ENCODE measurements at regions not wholly inside any gene's neighbourhood (a gene's known extent, or its start where the extent isn't known, plus 50 kb on each side); places are given as distances from the start of the nearest gene placed in this dataset.
A peak's percentile ranks its signal among the peaks of the same experiment; 100 is the strongest.

DNA sequence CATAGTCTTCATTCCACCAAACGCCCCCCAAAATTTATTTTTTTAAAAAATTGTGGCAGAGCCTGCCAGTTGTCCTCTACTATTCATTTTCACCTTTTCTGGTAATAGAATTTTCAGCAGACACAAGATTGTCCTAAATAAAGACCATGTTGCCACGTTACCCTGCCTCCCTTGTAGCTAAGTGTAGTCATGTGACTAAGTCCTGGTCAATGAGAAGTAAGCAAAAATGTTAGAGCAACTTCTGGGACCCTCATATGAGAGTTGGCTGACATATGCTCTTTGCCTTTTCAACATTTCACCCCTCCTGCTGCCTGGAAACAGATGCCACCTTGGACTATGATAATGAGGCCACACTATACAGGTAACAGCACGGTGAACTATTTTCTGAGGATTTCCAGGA lies 203.1 kb downstream of the PIK3R1 start:
- POLR2A ChIA-PET (ENCODE audit: low non-redundant PET) = no interaction called here
- CTCF ChIA-PET = interaction anchor here (0.6 kb wide), 1 partner anchor 11 kb away, joined by 4 read pairs; no protein-coding TSS in a partner anchor
- H3K36me3 ChIP-seq (ENCODE audit: insufficient read depth, low read length, poor library complexity, severe bottlenecking) = no peaks in the 10 kb centered on the region

DNA sequence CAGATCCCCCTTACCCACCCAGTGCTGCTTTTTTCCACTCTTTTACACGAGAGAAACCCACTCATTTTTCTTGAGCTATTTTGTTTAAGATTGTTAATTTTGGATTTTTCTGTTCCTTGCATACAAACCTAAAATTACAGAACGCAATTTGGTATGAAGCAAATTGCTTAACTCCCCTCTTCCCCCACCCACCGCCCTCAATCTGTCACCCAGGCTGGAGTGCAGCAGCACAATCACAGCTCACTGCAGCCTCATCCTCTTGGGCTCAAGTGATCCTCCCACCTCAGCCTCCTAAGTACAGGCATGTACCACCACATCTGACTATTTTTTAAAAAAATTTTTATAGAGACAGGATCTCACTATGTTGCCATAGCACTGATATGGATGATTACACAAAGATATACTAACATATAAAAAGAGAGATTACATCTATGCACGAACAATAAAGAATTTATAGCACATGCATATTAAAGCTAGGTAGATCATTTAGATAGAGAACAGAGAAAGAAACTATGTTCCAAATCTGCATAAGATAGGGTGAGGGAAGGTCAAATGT lies 203.6 kb downstream of the PIK3R1 start:
- BruUV-seq (replicated peaks) = no TSS peak
- Histone ChIP-seq H3K27me3 (replicated peaks; ENCODE audit: insufficient read depth, low read depth, low read length, poor library complexity) (no peaks in the 10 kb centered on the region), H3K4me1 (ENCODE audit: insufficient read depth, low read length, poor library complexity, severe bottlenecking) (peaks cover 38% of the 10 kb centered on the region), H3K36me3 (ENCODE audit: insufficient read depth, low read length, poor library complexity, severe bottlenecking) (no peaks in the 10 kb centered on the region), H3K27ac (ENCODE audit: low read depth, low read length, poor library complexity, severe bottlenecking) (no peak overlapping the region), H3K4me3 (ENCODE audit: low read depth, low read length, poor library complexity, severe bottlenecking) (no peak overlapping the region), H3K9me3 (ENCODE audit: low read depth, low read length, poor library complexity, severe bottlenecking) (no peaks in the 10 kb centered on the region)
- no peak for DNase-seq (ENCODE audit: low spot score)
- CTCF ChIA-PET = no interaction called here
- POLR2A ChIA-PET (ENCODE audit: low non-redundant PET) = no interaction called here
- TF ChIP-seq, protein P1, sequence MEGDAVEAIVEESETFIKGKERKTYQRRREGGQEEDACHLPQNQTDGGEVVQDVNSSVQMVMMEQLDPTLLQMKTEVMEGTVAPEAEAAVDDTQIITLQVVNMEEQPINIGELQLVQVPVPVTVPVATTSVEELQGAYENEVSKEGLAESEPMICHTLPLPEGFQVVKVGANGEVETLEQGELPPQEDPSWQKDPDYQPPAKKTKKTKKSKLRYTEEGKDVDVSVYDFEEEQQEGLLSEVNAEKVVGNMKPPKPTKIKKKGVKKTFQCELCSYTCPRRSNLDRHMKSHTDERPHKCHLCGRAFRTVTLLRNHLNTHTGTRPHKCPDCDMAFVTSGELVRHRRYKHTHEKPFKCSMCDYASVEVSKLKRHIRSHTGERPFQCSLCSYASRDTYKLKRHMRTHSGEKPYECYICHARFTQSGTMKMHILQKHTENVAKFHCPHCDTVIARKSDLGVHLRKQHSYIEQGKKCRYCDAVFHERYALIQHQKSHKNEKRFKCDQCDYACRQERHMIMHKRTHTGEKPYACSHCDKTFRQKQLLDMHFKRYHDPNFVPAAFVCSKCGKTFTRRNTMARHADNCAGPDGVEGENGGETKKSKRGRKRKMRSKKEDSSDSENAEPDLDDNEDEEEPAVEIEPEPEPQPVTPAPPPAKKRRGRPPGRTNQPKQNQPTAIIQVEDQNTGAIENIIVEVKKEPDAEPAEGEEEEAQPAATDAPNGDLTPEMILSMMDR (conservative IDR thresholded peaks at IDR 0.05; ENCODE audit: low read depth, low read length) = no peak
- TF ChIP-seq EZH2 (IDR thresholded peaks at IDR 0.05; ENCODE audit: borderline replicate concordance, low read depth, low read length, poor library complexity, severe bottlenecking) = no peak
- intact Hi-C loops (cut with micrococcal nuclease; ENCODE audit: unreplicated experiment) = no loop called here

More for the DNA sequence above, 203.1 kb downstream of the PIK3R1 start:
- no peak for DNase-seq (ENCODE audit: low spot score)
- Histone ChIP-seq H3K4me1 (ENCODE audit: insufficient read depth, low read length, poor library complexity, severe bottlenecking) (peaks cover 38% of the 10 kb centered on the region), H3K4me3 (ENCODE audit: low read depth, low read length, poor library complexity, severe bottlenecking) (no peak overlapping the region), H3K27ac (ENCODE audit: low read depth, low read length, poor library complexity, severe bottlenecking) (no peak overlapping the region), H3K27me3 (replicated peaks; ENCODE audit: insufficient read depth, low read depth, low read length, poor library complexity) (no peaks in the 10 kb centered on the region), H3K9me3 (ENCODE audit: low read depth, low read length, poor library complexity, severe bottlenecking) (no peaks in the 10 kb centered on the region)
- TF ChIP-seq, protein P1 (conservative IDR thresholded peaks at IDR 0.05; ENCODE audit: low read depth, low read length) = no peak
- no peak for TF ChIP-seq EZH2 (IDR thresholded peaks at IDR 0.05; ENCODE audit: borderline replicate concordance, low read depth, low read length, poor library complexity, severe bottlenecking)
- no TSS peak for BruUV-seq (replicated peaks)
- intact Hi-C loops (cut with micrococcal nuclease; ENCODE audit: unreplicated experiment) = no loop called here

DNA sequence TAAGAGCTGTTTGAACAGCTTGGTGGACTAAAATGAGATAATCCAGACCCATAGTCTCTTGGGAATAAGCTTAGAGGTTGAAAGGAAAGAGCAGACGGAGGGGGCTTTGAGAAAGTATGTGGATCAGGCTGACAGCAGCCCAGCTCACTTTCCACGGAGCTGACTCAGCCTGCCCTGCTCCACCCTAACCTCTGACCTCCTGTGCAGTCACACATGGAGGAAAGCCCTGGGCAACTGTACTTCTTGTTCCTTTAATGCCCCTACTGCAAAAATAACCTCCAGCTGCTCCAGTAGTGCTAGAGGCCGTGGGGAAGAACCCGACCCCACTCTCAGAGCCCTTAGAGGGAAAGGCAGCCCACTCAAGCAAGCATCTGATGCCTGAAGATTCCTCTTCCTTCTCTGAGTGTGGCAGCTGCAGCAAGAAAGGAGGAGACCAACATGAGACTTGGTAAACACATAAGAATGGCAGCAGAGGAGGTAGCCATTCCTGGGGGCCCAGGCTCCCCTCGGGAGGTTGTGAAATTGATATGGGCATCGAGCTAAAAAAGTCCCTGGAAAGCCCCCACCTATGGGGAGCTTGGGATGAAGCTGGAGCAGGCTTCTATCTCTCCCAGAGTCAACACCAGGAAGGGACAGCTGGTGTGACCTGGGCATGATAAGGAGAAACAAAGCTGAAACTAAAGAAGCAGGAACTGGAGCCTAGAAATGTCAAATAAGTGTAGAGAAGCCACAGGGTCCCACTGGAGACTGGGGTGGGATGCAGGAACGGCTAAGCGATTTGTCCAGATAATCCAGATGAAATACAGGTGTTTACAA lies 204.3 kb downstream of the PIK3R1 start:
- TF ChIP-seq, protein P1 (conservative IDR thresholded peaks at IDR 0.05; ENCODE audit: low read depth, low read length) = no peak
- TF ChIP-seq EZH2 (IDR thresholded peaks at IDR 0.05; ENCODE audit: borderline replicate concordance, low read depth, low read length, poor library complexity, severe bottlenecking) = no peak
- no peaks in the 10 kb centered on the region for H3K27me3 ChIP-seq (replicated peaks; ENCODE audit: insufficient read depth, low read depth, low read length, poor library complexity)
- peaks cover 31% of the 10 kb centered on the region for H3K4me1 ChIP-seq (ENCODE audit: insufficient read depth, low read length, poor library complexity, severe bottlenecking)
- H3K27ac ChIP-seq (ENCODE audit: low read depth, low read length, poor library complexity, severe bottlenecking) = no peak overlapping the region
- BruUV-seq (replicated peaks) = no TSS peak
- intact Hi-C loops (cut with micrococcal nuclease; ENCODE audit: unreplicated experiment) = no loop called here
- no peaks in the 10 kb centered on the region for H3K36me3 ChIP-seq (ENCODE audit: insufficient read depth, low read length, poor library complexity, severe bottlenecking)
- ChIA-PET CTCF (no interaction called here), POLR2A (ENCODE audit: low non-redundant PET) (no interaction called here)
- no peak overlapping the region for H3K4me3 ChIP-seq (ENCODE audit: low read depth, low read length, poor library complexity, severe bottlenecking)
- peak; percentile 25 for DNase-seq (ENCODE audit: low spot score)
- H3K9me3 ChIP-seq (ENCODE audit: low read depth, low read length, poor library complexity, severe bottlenecking) = no peaks in the 10 kb centered on the region

All from A673 (cell line).